NCI-H128 (cell line): ENCODE measurements at regions not wholly inside any gene's neighbourhood (a gene's known extent, or its start where the extent isn't known, plus 50 kb on each side); places are given as distances from the start of the nearest gene placed in this dataset.

Experiments used
- DNase-seq: peaks from one replicate; lab custom pipeline; 2025; ENCODE audit not compliant: unreplicated experiment; lab: John Stamatoyannopoulos, UW

GRCh38 chr1:34686531-34686930 lies 68.3 kb upstream of the GJB5 start:
- DNase-seq, result no peak

GRCh38 chr1:34688006-34688741 lies 66.7 kb upstream of the GJB5 start:
- no peak for DNase-seq

- DNase-seq, result no peak
These were observed 64.6 kb upstream of the GJB5 start for GRCh38 chr1:34690269-34690668.

- DNase-seq, result no peak
These were observed 61.8 kb upstream of the GJB5 start for GRCh38 chr1:34693081-34693480.

- no peak for DNase-seq
These were observed 60.5 kb upstream of the GJB5 start for GRCh38 chr1:34694383-34694782.

GRCh38 chr1:34695580-34695979 lies 59.3 kb upstream of the GJB5 start:
- no peak for DNase-seq

- no peak for DNase-seq
These were observed 58.6 kb upstream of the GJB5 start for GRCh38 chr1:34696230-34696629.

- DNase-seq, result no peak
These were observed 57.9 kb upstream of the GJB5 start for GRCh38 chr1:34696981-34697380.

- no peak for DNase-seq
These were observed 57.0 kb upstream of the GJB5 start for GRCh38 chr1:34697818-34698217.

- no peak for DNase-seq
These were observed 53.4 kb upstream of the GJB5 start for GRCh38 chr1:34701326-34702060.
